ENCODE measurements at regions not wholly inside any gene's neighbourhood (a gene's known extent, or its start where the extent isn't known, plus 50 kb on each side); places are given as distances from the start of the nearest gene placed in this dataset.

- TF ChIP-seq CTCF (IDR thresholded peaks at IDR 0.05), result no peak
- no peak for TF ChIP-seq REST (IDR thresholded peaks at IDR 0.05; ENCODE audit: insufficient read depth in 1 of 2, low read depth in 2 of 2, low read length in 1 of 2)
- TF ChIP-seq POLR2AphosphoS5 (IDR thresholded peaks at IDR 0.05; ENCODE audit: low read depth, low read length), result no peak
Observed at GRCh38 chr2:225233234-225233633, 166.3 kb upstream of the NYAP2 start.

Measured in Panc1 (cell line).